OCI-LY1 (cell line): ENCODE measurements at regions not wholly inside any gene's neighbourhood (a gene's known extent, or its start where the extent isn't known, plus 50 kb on each side); places are given as distances from the start of the nearest gene placed in this dataset.

Source experiments
- CTCF ChIP-seq: fragments of 200-600 bp; sonication (generic), shearing (Covaris generic); IDR thresholded peaks from 2 replicates; pipeline ENCODE4 v1.5.1; 2017; ENCODE audit warnings: mild to moderate bottlenecking, antibody characterized with exemption, low read length, moderate library complexity, mixed read lengths
- EZH2 ChIP-seq: fragments of 200-600 bp; sonication (generic), shearing (Covaris generic); IDR thresholded peaks from 2 replicates; pipeline ENCODE4 v1.8.0; 2017; ENCODE audit warnings: borderline replicate concordance, mixed run types, mild to moderate bottlenecking, antibody characterized with exemption, low read length, moderate library complexity, mixed read lengths

- TF ChIP-seq CTCF (no peak), EZH2 (no peak)
Observed at GRCh38 chr5:21688655-21689054, 1164.5 kb downstream of the CDH12 start.
